GM13976 (cell line): ENCODE measurements at regions not wholly inside any gene's neighbourhood (a gene's known extent, or its start where the extent isn't known, plus 50 kb on each side); places are given as distances from the start of the nearest gene placed in this dataset.

Experiments used
- DNase-seq: peaks from one replicate; pipeline ENCODE4 v3.0.0; 2012; ENCODE audit warnings: low spot score
- CTCF ChIP-seq: IDR thresholded peaks from 2 replicates; pipeline ENCODE4 v1.5.1; 2012; ENCODE audit warnings: borderline replicate concordance, mild to moderate bottlenecking; ENCODE audit not compliant: insufficient read depth; ENCODE audit errors: extremely low read depth, missing control alignments, control extremely low read depth
- in situ Hi-C: fragments of 300-500 bp; cut with MboI; formaldehyde crosslinking; loops from one replicate; pipeline ENCODE4 v1.12.0; 2022; ENCODE audit warnings: low sequenced_read_pairs, mixed read lengths, inconsistent platforms; ENCODE audit not compliant: unreplicated experiment

- DNase-seq, result no peak
- in situ Hi-C loops, result no loop called here
- TF ChIP-seq CTCF, result no peak
Measured at GRCh38 chr2:187994464-187995331, 297.0 kb upstream of the GULP1 start.

GRCh38 chr2:187995556-187995955 lies 296.1 kb upstream of the GULP1 start:
- TF ChIP-seq CTCF, result no peak
- no peak for DNase-seq
- in situ Hi-C loops, result no loop called here

GRCh38 chr2:187996630-187997029 lies 295.0 kb upstream of the GULP1 start:
- no peak for DNase-seq
- in situ Hi-C loops, result no loop called here
- no peak for TF ChIP-seq CTCF

GRCh38 chr2:188000189-188000588 lies 291.5 kb upstream of the GULP1 start:
- no peak for DNase-seq
- no peak for TF ChIP-seq CTCF
- in situ Hi-C loops, result no loop called here

- no peak for DNase-seq
- in situ Hi-C loops, result no loop called here
- no peak for TF ChIP-seq CTCF
Measured at GRCh38 chr2:188003800-188004199, 287.9 kb upstream of the GULP1 start.

GRCh38 chr2:188013767-188014166 lies 277.9 kb upstream of the GULP1 start:
- in situ Hi-C loops, result no loop called here
- DNase-seq, result no peak
- no peak for TF ChIP-seq CTCF

- DNase-seq, result no peak
- in situ Hi-C loops, result no loop called here
- no peak for TF ChIP-seq CTCF
Measured at GRCh38 chr2:188016917-188017316, 274.8 kb upstream of the GULP1 start.
